NCI-H146 treated with DMSO at 0.1 percent for 48 hours (cell line): ENCODE measurements at regions not wholly inside any gene's neighbourhood (a gene's known extent, or its start where the extent isn't known, plus 50 kb on each side); places are given as distances from the start of the nearest gene placed in this dataset.
"Not testable (repeated sequence)": the region's sequence is repeated elsewhere in the genome, so short reads cannot be mapped to it uniquely, and the experiment has no call there.

ENCODE experiments used
- DNase-seq: peaks from one replicate; lab custom pipeline; 2025; ENCODE audit not compliant: unreplicated experiment; lab: John Stamatoyannopoulos, UW

DNA sequence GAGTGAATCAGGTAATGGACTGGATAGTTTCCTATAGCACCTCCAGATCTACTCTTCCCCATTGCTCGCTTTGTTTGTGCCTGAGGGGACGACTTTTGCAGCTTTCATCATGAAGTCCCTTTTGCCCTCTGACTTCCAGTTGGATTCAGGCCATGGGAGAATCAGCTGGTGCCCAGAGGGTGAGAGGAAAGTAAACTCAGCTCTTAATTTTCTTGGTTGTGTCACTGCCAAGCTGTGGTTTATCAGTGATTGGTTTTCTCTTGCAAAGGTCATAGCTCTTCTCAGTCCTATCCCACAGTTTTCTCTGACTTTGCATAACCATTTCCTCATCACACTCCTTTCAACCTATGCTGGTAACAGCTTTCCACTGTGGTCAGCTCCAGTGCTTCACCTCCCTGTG is 200.1 kb downstream of the KCNJ2 start:
- DNase-seq = no peak

GRCh38 chr17:70370816-70371215 is 201.5 kb downstream of the KCNJ2 start:
- DNase-seq = no peak

GRCh38 chr17:70373369-70373768 is 204.0 kb downstream of the KCNJ2 start:
- no peak for DNase-seq

GRCh38 chr17:70374496-70374895 is 205.2 kb downstream of the KCNJ2 start:
- DNase-seq = no peak

GRCh38 chr17:70375406-70375805 is 206.1 kb downstream of the KCNJ2 start:
- no peak for DNase-seq

- no peak for DNase-seq
Observed at GRCh38 chr17:70375813-70376770, 206.8 kb downstream of the KCNJ2 start.

GRCh38 chr17:70377654-70378053 is 208.3 kb downstream of the KCNJ2 start:
- no peak for DNase-seq

GRCh38 chr17:70378076-70378475 is 208.7 kb downstream of the KCNJ2 start:
- no peak for DNase-seq

DNA sequence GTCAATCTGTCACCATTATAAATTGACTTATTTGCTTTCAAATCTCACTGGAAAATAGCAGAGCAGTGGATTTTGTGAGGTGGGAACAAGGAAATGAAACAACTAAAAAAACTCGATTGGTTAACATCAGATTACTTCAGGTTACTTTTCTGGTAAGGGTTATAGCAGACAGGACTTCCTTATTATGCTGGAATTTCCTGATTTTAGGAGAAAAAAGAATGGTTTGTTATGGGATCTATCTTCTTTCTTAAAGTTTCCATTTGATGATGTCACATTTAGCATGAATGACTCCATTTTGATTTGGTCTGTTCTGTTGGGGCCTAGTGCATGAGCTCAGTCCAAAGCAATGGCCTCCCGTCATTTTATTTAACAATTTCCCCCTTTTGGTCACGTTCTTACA is 210.6 kb downstream of the KCNJ2 start:
- DNase-seq = no peak

DNA sequence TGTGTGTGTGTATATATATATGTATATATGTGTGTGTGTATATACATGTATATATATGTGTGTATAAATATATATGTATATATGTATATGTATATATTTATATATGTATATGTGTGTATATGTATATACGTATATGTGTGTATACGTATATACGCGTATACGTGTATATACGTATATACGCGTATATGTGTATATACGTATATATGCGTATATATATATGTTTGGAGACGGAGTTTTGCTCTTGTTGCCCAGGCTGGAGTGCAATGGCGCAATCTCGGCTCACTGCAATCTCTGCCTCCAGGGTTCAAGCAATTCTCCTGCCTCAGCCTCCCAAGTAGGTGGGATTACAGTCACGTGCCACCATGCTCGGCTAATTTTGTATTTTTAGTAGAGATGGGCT is 212.6 kb downstream of the KCNJ2 start:
- DNase-seq = not testable (repeated sequence)

GRCh38 chr17:70388326-70388725 is 219.0 kb downstream of the KCNJ2 start:
- no peak for DNase-seq

DNA sequence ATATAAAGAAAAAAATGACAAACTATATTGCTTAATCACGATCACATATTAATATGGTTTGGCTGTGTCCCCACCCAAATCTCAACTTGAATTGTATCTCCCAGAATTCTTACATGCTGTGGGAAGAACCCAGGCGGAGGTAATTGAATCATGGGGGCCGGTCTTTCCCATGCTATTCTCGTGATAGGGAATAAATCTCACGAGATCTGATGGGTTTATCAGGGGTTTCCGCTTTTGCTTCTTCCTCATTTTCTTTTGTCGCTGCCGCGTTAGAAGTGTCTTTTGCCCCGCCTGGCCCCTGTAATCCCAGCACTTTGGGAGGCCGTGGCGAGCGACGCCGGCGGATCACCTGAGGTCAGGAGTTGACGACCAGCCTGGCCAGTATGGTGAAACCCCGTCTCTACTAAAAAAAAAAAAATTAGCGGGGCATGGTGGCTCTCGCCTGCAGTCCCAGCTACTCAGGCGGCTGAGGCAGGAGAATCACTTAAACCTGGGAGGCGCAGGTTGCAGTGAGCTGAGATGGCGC is 220.0 kb downstream of the KCNJ2 start:
- DNase-seq = not testable (repeated sequence)

- no peak for DNase-seq
Observed at GRCh38 chr17:70390049-70390448, 220.7 kb downstream of the KCNJ2 start.

DNA sequence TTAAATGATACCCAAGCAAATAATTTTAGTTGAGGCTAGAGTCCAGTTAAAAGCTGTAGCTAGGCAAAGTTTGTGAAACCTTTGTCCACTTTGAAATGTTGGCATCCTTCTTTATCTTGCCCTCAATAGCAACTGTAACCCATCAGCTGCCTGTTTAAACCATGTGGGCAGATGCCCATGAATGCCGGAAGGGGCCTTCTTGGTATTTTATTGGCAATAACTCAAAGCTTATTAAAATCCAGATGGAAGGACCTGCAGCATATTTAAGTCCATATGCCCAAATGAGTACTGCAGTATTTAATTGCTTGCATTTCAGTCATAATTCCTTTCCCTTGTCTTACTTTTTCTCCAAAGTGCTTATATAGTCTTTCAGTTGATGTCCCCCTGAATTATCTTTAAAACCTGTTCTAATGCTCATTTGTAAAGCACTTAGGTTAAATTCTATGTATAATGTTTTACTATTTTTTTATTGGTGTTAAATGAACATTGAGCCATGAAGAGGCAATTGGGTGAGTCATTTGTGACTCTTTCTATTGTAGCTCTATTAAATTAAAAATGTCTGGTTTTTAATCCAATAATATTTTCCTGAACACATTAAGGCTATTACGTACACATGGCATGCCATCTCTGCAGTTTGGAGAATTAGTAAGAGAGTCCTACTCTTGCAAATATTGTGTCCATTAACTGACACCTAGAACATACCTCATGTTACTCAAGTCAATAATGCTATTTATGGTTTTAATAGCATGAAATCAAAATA is 225.3 kb downstream of the KCNJ2 start:
- DNase-seq = no peak

DNA sequence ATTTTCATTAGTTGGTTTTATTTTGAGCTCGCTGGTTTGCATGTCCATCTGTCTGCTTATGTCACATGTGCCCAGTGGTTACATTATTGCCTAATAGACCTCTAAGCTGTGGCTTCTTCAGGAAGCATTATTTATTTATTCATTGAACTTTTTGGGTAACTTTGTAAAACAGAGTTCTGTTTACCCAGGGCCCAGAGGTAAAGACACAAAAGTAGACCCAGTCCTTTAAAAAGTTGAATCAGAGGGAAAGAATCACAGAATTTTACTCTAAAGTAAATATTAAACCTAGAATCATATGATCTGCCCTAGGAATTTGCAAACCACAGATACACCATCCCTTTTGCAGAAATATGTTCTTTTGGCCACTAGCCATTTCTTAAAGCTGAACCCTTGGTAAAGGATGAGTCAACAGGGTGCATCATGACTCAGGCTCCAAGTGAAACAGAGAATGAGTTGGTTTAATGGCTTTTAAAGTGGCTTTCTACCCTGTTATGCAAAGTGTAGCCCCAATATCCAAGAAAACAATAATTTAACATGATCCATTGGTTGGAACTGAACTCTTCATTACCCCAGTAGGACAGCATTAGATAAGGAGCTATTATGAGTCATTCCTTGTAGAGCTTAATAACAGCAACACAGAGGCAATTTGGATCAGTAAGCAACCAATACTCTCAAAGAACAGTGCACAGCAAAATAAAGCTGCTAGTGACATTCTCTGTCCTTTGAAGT is 236.3 kb downstream of the KCNJ2 start:
- no peak for DNase-seq

DNA sequence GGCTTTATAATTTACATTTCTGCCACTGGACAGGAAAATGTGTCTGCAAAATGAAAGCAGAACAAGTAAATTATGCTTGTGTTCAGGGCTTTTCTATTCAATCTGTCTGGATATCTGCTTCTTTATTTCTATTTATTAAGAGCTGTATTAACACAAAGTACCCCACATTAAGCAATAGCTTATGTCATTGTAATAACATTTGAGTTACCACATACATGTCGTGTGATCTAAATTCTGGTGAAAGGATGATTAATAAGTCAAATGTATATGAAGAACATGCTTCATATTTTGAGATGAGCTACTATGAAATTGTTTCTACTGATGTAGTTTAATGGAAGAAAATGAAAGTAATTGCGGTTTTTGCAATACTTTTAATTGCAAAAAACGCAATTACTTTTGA is 238.2 kb downstream of the KCNJ2 start:
- DNase-seq = no peak

GRCh38 chr17:70408768-70409167 is 239.4 kb downstream of the KCNJ2 start:
- DNase-seq = no peak

- DNase-seq = no peak
Observed at GRCh38 chr17:70414300-70414699, 245.0 kb downstream of the KCNJ2 start.

- DNase-seq = no peak
Observed at GRCh38 chr17:70420861-70421445, 251.6 kb downstream of the KCNJ2 start.

GRCh38 chr17:70422862-70423261 is 253.5 kb downstream of the KCNJ2 start:
- no peak for DNase-seq

GRCh38 chr17:70423562-70423961 is 254.2 kb downstream of the KCNJ2 start:
- DNase-seq = no peak
